ENCODE measurements at regions not wholly inside any gene's neighbourhood (a gene's known extent, or its start where the extent isn't known, plus 50 kb on each side); places are given as distances from the start of the nearest gene placed in this dataset.

GRCh38 chr5:143569722-143570567 is 166.5 kb upstream of the NR3C1 start:
- TF ChIP-seq CTCF (optimal IDR thresholded peaks at IDR 0.05 in 1 of 3, IDR thresholded peaks at IDR 0.05 in 1 of 3, conservative IDR thresholded peaks at IDR 0.05 in 1 of 3; ENCODE audit: extremely low read depth in 1 of 3, insufficient read depth in 2 of 3, low read length in 3 of 3) (no peak), EZH2 (IDR thresholded peaks at IDR 0.05; ENCODE audit: low read length) (no peak)
- no peak for DNase-seq (ENCODE audit: low read depth, low spot score)
- Histone ChIP-seq H3K9ac (ENCODE audit: control insufficient read depth, extremely low read depth, insufficient read depth, low read length) (no peak overlapping the region), H3K4me3 (ENCODE audit: control insufficient read depth in 2 of 3, extremely low read depth in 1 of 3, insufficient read depth in 2 of 3, low read depth in 1 of 3, low read length in 3 of 3) (no peak overlapping the region), H3K36me3 (ENCODE audit: control insufficient read depth in 2 of 2, extremely low read depth in 1 of 2, insufficient read depth in 2 of 2, low read length in 2 of 2) (no peaks in the 10 kb centered on the region), H3K27ac (ENCODE audit: control insufficient read depth, insufficient read depth, low read length) (no peak overlapping the region), H3K4me1 (ENCODE audit: control insufficient read depth, extremely low read depth, insufficient read depth, low read length) (no peaks in the 10 kb centered on the region), H3K4me2 (ENCODE audit: control insufficient read depth, extremely low read depth, insufficient read depth, low read depth, low read length) (no peak overlapping the region), H4K20me1 (ENCODE audit: control insufficient read depth, extremely low read depth, insufficient read depth, low read length) (no peaks in the 10 kb centered on the region), H2AFZ (ENCODE audit: control insufficient read depth, low read length) (no peak overlapping the region), H3K9me3 (ENCODE audit: control insufficient read depth, low read depth, low read length) (no peaks in the 10 kb centered on the region), H3K27me3 (ENCODE audit: control insufficient read depth, extremely low read depth, insufficient read depth, low read length) (no peaks in the 10 kb centered on the region), H3K9me1 (ENCODE audit: control insufficient read depth, extremely low read depth, insufficient read depth, low read length) (no peaks in the 10 kb centered on the region), H3K79me2 (ENCODE audit: control insufficient read depth, insufficient read depth, low read length) (no peaks in the 10 kb centered on the region)
- dilution Hi-C loops (cut with MboI; ENCODE audit: extremely low pct_ligation_motif_present, low sequenced_read_pairs): no loop called here
- FAIRE-seq: no peak

- dilution Hi-C loops (cut with MboI; ENCODE audit: extremely low pct_ligation_motif_present, low sequenced_read_pairs): no loop called here
- Histone ChIP-seq H3K4me1 (ENCODE audit: control insufficient read depth, extremely low read depth, insufficient read depth, low read length) (no peaks in the 10 kb centered on the region), H3K4me2 (ENCODE audit: control insufficient read depth, extremely low read depth, insufficient read depth, low read depth, low read length) (no peak overlapping the region), H3K9me1 (ENCODE audit: control insufficient read depth, extremely low read depth, insufficient read depth, low read length) (no peaks in the 10 kb centered on the region), H3K9me3 (ENCODE audit: control insufficient read depth, low read depth, low read length) (no peaks in the 10 kb centered on the region), H3K27me3 (ENCODE audit: control insufficient read depth, extremely low read depth, insufficient read depth, low read length) (no peaks in the 10 kb centered on the region), H3K9ac (ENCODE audit: control insufficient read depth, extremely low read depth, insufficient read depth, low read length) (no peak overlapping the region), H3K27ac (ENCODE audit: control insufficient read depth, insufficient read depth, low read length) (no peak overlapping the region), H2AFZ (ENCODE audit: control insufficient read depth, low read length) (no peak overlapping the region), H4K20me1 (ENCODE audit: control insufficient read depth, extremely low read depth, insufficient read depth, low read length) (no peaks in the 10 kb centered on the region), H3K36me3 (ENCODE audit: control insufficient read depth in 2 of 2, extremely low read depth in 1 of 2, insufficient read depth in 2 of 2, low read length in 2 of 2) (no peaks in the 10 kb centered on the region), H3K79me2 (ENCODE audit: control insufficient read depth, insufficient read depth, low read length) (no peaks in the 10 kb centered on the region), H3K4me3 (ENCODE audit: control insufficient read depth in 2 of 3, extremely low read depth in 1 of 3, insufficient read depth in 2 of 3, low read depth in 1 of 3, low read length in 3 of 3) (no peak overlapping the region)
- DNase-seq (ENCODE audit: low read depth, low spot score): no peak
- no peak for FAIRE-seq
- TF ChIP-seq EZH2 (IDR thresholded peaks at IDR 0.05; ENCODE audit: low read length) (no peak), CTCF (optimal IDR thresholded peaks at IDR 0.05 in 1 of 3, IDR thresholded peaks at IDR 0.05 in 1 of 3, conservative IDR thresholded peaks at IDR 0.05 in 1 of 3; ENCODE audit: extremely low read depth in 1 of 3, insufficient read depth in 2 of 3, low read length in 3 of 3) (no peak)
Measured at GRCh38 chr5:143569213-143569701, 165.8 kb upstream of the NR3C1 start.
